SK-N-MC (cell line): ENCODE measurements at regions not wholly inside any gene's neighbourhood (a gene's known extent, or its start where the extent isn't known, plus 50 kb on each side); places are given as distances from the start of the nearest gene placed in this dataset.

Experiments
- EZH2 ChIP-seq: fragments of 200-600 bp; sonication (generic); IDR thresholded peaks from one replicate; pipeline ENCODE4 v1.6.1; 2017; ENCODE audit warnings: antibody characterized with exemption
- FOXP2 ChIP-seq: optimal IDR thresholded peaks from 2 replicates; pipeline ENCODE3; 2011; ENCODE audit warnings: mild to moderate bottlenecking, moderate library complexity; ENCODE audit not compliant: insufficient read depth; ENCODE audit errors: extremely low read length, control extremely low read depth
- POLR2AphosphoS5 ChIP-seq: IDR thresholded peaks from 2 replicates; pipeline ENCODE4 v1.6.1; 2012; ENCODE audit warnings: mild to moderate bottlenecking, low read depth, low read length, borderline replicate concordance

DNA sequence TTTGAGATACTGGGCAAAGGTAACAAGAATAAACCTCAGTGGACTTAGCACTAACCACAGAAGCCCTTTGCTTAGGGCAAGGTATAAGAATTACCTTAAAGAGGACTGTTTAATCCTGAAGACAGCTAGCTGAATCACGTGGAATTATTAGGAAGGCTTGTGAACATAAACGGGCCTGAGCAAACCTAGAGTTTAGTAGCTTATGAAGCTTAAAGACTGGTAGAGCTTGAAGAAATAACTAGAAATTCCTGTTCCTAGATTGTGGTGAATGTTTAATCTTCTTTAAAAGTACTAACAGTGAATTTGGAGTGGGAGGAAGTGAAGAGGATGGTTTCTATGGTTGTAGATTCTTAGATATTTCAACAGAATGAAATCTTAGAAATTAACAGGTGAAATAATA is 428.9 kb upstream of the THRB start:
- TF ChIP-seq EZH2 (no peak), FOXP2 (no peak), POLR2AphosphoS5 (no peak)
